OCI-M1 (cell line): ENCODE measurements at regions not wholly inside any gene's neighbourhood (a gene's known extent, or its start where the extent isn't known, plus 50 kb on each side); places are given as distances from the start of the nearest gene placed in this dataset.

ENCODE experiments used
- DNase-seq: peaks from one replicate; lab custom pipeline; 2025; lab: John Stamatoyannopoulos, UW

GRCh38 chr17:22600644-22601298, 908.4 kb downstream of the KCNJ18 start:
- peak; percentile 74 for DNase-seq
